DMS114 treated with DMSO at 0.1 percent for 48 hours (cell line): ENCODE measurements at regions not wholly inside any gene's neighbourhood (a gene's known extent, or its start where the extent isn't known, plus 50 kb on each side); places are given as distances from the start of the nearest gene placed in this dataset.
"Not testable (repeated sequence)": the region's sequence is repeated elsewhere in the genome, so short reads cannot be mapped to it uniquely, and the experiment has no call there.

Experiments
- DNase-seq: peaks from one replicate; lab custom pipeline; 2025; ENCODE audit not compliant: unreplicated experiment; lab: John Stamatoyannopoulos, UW

- no peak for DNase-seq
These were observed 95.0 kb downstream of the SNX5 start for GRCh38 chr20:17873410-17874270.

GRCh38 chr20:17872959-17873358 lies 95.6 kb downstream of the SNX5 start:
- no peak for DNase-seq

GRCh38 chr20:17872434-17872833 lies 96.2 kb downstream of the SNX5 start:
- no peak for DNase-seq

- no peak for DNase-seq
These were observed 96.7 kb downstream of the SNX5 start for GRCh38 chr20:17871886-17872285.

GRCh38 chr20:17871181-17871580 lies 97.4 kb downstream of the SNX5 start:
- no peak for DNase-seq

GRCh38 chr20:17870086-17870740 lies 98.4 kb downstream of the SNX5 start:
- DNase-seq = no peak

- DNase-seq = no peak
These were observed 99.1 kb downstream of the SNX5 start for GRCh38 chr20:17869295-17869994.

GRCh38 chr20:17868700-17869231 lies 99.8 kb downstream of the SNX5 start:
- no peak for DNase-seq

GRCh38 chr20:17868151-17868550 lies 100.4 kb downstream of the SNX5 start:
- no peak for DNase-seq

GRCh38 chr20:17867131-17867925 lies 101.3 kb downstream of the SNX5 start:
- no peak for DNase-seq

- DNase-seq = no peak
These were observed 102.2 kb downstream of the SNX5 start for GRCh38 chr20:17866234-17867001.

GRCh38 chr20:17863577-17864292 lies 104.9 kb downstream of the SNX5 start:
- DNase-seq = no peak

GRCh38 chr20:17863209-17863576 lies 105.4 kb downstream of the SNX5 start:
- DNase-seq = no peak

- DNase-seq = no peak
These were observed 106.4 kb downstream of the SNX5 start for GRCh38 chr20:17862171-17862570.

- not testable (repeated sequence) for DNase-seq
These were observed 107.0 kb downstream of the SNX5 start for GRCh38 chr20:17861620-17862019.

- no peak for DNase-seq
These were observed 108.0 kb downstream of the SNX5 start for GRCh38 chr20:17860301-17861197.

- DNase-seq = no peak
These were observed 108.9 kb downstream of the SNX5 start for GRCh38 chr20:17859616-17860232.

- no peak for DNase-seq
These were observed 109.5 kb downstream of the SNX5 start for GRCh38 chr20:17859002-17859615.
